HG02973 (cell line): ENCODE measurements at regions not wholly inside any gene's neighbourhood (a gene's known extent, or its start where the extent isn't known, plus 50 kb on each side); places are given as distances from the start of the nearest gene placed in this dataset.
A peak's percentile ranks its signal among the peaks of the same experiment; 100 is the strongest.
"Not testable (repeated sequence)": the region's sequence is repeated elsewhere in the genome, so short reads cannot be mapped to it uniquely, and the experiment has no call there.

Experiments used
- ATAC-seq: cut with Tn5 transposase; IDR thresholded peaks from one replicate; pipeline ENCODE4 v1.9.1; 2021; ENCODE audit warnings: moderate library complexity; ENCODE audit not compliant: unreplicated experiment

DNA sequence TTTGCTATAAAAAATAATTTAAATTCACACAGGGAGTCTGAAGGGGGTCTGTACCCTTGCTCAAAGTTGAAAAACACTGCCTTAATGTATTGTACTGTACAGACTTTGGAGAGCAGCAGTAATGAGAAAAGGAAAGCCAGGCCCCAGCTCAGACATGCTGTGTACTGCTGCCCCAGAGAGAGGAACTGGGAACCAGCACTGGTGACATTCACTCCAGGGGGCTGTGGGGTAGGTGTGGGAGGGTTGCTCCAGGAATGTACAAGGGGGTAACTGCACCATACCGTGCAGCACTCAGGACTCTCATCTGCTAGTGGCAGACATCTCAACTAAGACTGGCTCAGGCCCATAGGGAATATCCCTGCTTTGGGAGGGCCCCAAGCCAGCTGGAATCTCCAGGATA, 146.0 kb upstream of the RMP24 start:
- ATAC-seq = no peak

GRCh38 chr18:35827275-35827902, 145.1 kb upstream of the RMP24 start:
- peak; percentile 52 for ATAC-seq

DNA sequence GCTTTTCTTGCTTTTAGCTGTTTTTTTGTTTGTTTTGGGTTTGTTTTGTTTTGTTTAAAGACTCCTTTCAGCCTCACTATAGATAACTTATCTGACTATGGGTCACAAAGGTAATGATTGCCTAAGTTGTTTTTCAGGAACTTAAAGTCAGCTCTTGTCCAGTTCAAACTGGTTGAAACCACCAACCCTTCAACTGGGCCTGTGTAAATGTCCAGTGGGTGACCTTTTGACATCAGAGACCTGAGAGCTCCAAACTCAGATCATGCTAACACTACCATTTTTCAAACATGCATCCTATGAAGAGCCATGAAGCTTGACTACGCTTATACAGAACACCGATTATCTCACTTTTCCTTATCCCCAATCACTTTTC, 144.6 kb upstream of the RMP24 start:
- no peak for ATAC-seq

GRCh38 chr18:35828591-35828990, 143.9 kb upstream of the RMP24 start:
- ATAC-seq = no peak

GRCh38 chr18:35835366-35835765, 137.1 kb upstream of the RMP24 start:
- peak; percentile 11 for ATAC-seq

- ATAC-seq = peak; percentile 85
Observed at GRCh38 chr18:35835833-35836232, 136.6 kb upstream of the RMP24 start.

DNA sequence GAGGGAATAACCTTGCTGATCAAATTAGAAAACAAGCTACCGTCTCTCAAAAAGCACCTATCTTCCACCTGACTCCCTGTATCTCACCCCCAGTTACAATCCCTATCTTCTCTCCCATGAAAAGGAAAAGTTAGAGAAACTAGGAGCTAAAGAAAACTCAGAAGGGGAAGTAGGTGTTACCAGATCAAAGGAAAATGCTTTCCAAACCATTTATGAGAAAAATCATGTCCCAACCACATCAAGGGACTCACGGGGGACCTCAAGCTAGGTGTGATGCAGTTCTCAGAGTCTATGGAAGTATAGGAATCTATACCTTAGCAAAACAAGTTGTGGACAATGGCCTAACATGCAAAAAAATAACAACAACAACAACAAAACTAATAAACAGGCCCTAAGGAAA, 135.5 kb upstream of the RMP24 start:
- no peak for ATAC-seq

DNA sequence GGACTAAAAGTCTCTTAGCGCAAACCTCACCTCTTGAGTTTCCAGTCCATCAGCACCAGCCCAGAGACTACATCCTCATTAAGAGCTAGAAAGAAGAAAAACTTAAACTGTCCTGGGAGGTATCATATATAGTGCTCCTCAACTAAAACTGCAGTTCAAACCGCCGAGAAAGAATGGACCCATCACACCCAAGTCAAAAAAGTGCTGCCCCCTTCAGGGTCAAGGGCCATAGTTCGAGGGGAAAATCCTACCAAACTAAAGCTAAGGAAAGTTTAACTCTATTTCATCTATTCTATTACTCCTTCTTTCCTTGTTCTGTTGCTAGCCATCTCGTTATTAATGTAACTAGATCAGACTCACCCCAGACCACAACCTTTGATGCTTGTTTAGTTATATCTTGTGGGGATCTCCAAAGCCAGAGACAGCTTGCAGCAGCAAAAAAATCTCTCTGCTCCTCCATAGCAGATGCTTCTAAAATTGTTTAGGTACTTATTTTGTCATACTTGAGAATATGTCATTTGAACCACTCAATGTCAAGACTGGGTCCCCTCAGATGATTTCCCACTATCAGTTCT, 134.5 kb upstream of the RMP24 start:
- ATAC-seq = no peak

DNA sequence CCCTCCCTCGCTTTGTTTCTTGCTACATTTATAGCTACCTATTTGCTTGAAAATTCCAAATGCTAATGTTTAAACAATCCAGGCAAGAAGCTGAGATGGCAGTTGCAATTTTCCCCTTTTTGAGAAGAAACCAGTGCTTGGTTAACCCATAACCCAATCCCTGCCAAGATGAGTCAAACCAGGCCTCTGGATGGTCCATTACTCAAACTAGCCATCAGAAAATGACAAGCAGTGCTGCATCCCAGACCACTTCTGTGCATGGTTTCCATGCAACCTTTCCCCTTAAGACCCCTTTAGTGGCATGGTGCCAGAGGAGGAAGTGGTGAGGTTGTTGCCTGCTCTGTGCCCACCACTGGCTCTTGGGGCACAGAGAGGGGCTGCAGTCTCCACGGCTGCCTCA, 131.2 kb upstream of the RMP24 start:
- ATAC-seq = no peak

DNA sequence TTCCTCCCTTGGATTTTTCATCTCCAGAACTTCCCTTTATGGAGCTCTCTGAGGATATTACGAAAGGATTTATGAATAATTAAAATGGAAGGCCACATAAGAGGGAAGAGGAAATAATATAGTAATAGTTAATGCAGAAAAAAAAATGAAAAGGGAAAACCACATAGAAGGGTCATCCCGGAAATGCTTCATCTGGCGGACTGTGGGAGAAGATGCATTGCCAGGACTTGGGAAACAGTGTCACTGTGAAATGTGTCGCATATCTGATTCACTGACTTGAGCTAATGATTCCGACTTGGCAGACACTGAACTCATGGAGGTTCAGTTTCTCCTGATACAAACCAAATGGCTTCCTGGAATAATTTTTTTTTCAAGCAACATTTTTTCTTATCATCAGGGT, 129.9 kb upstream of the RMP24 start:
- no peak for ATAC-seq

DNA sequence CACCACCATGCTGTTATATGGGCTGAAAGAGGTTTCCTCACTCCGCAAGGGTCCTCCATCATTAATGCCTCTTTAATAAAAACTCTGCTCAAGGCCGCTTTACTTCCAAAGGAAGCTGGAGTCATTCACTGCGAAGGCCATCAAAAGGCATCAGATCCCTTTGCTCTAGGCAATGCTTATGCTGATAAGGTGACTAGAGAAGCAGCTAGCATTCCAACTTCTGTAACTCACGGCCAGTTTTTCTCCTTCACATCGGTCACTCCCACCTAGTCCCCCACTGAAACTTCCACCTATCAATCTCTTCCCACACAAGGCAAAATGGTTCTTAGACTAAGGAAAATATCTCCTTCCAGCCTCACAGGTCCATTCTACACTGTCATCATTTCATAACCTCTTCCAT, 124.2 kb upstream of the RMP24 start:
- not testable (repeated sequence) for ATAC-seq

- ATAC-seq = not testable (repeated sequence)
Observed at GRCh38 chr18:35849241-35849640, 123.2 kb upstream of the RMP24 start.

GRCh38 chr18:35851286-35851970, 121.1 kb upstream of the RMP24 start:
- no peak for ATAC-seq

DNA sequence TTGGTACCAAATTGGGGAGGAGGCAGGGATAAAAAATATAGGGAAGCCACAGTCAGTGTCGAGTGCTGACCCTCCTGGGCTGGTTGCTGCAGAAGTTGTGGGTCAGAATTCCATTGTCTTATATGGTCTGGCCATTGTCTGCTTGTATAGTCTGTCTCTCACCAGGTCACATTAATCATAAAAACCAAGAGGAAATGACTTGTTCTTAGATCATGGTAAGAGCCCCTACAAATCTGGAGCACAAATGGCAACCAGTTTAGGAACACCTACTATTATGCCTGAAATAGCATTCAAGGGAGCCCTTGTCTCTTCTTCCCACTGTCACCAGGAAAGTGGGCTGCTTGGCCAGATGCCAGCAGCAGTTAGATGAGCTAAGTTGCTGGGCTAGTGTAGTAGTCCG, 119.7 kb upstream of the RMP24 start:
- no peak for ATAC-seq

DNA sequence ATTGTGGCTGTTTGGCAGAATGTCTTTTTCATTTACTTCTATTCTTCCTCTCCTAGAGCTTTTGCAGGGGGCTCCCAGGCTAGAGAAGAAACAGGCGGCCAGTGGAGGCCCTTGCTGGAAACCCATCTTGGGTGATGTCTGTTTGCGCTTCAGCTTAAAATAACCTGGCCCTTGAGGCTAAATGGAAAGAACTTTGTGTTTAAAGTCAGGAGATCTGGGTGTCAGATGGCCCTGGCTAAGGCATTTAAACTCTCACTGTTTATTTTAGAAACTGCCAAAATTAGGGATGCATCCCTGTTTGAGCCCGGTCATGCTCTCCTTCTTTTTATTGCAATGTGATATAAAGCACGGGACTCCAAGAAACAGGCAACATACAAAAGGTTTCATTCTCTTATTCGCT, 118.4 kb upstream of the RMP24 start:
- no peak for ATAC-seq

GRCh38 chr18:35856178-35856577, 116.3 kb upstream of the RMP24 start:
- ATAC-seq = no peak

DNA sequence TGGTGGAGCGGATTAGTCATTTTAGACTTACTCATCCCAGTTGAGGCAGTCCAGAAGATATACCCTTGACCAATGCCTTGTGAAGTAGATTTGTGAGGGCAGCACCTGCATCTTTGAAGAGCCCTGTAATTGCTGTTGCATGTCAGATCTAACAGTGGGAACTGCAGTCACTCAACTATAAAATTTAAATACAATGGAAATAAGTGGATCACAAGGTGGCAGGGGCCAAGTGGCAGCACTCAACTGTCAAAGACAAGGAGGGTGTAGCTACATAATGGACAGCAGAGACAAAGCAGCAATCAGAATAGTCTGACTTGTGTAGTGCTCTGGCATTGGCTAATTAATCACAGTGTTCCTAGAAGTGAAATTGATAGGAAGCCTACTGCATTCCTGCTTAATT, 115.8 kb upstream of the RMP24 start:
- ATAC-seq = not testable (repeated sequence)

GRCh38 chr18:35857581-35857980, 114.9 kb upstream of the RMP24 start:
- not testable (repeated sequence) for ATAC-seq

DNA sequence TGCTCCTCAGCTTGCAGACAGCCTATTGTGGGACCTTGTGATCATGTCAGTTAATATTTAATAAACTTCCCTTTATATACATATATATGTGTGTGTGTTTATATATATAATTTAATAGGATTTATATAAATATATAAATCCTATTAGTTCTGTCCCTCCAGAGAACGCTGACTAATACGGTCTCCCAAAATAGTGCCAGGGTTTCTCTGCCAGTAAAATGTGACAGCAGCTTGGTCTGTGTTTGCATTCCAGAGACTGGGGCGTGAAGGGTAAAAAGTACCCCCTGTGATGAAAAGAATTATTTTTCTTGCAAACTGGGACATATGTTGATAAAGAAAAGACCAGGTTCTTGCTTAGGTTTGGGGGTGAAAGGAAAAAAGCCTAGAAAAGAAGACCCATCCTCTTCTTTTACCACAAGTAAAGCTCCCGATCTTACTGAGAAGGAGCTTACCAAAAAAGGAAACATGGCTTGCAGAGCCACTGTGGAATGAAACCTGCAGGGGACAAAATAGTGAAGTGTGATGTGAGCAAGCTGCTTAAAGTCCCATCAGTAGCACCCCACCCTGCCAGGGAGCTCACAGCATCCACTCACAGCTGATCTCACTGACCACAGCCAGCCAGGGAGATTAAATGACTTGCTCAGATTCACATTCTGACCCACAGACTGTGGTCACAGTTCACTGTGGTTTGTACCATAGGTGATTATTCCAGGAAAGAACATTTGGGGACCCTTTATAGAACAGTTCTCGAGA, 110.9 kb upstream of the RMP24 start:
- no peak for ATAC-seq

GRCh38 chr18:35862119-35862640, 110.3 kb upstream of the RMP24 start:
- no peak for ATAC-seq

DNA sequence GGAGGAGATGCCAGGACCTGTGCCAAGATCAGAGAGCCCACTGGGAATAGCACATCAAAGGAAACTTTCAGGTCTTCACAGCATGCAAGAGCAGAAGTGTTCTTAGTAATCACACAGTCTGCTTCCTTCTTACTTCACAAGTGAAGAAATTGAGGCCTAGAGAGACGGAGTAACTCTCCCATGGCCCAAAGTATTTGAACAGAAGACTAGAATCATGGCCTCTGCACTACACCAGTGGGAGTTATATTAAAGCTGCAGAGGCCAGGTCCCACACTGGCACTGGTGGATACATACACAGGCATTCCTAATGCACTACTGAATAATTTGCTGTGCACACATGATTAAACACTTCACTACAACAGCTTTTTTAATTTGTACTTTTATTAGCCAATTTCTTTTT, 107.6 kb upstream of the RMP24 start:
- no peak for ATAC-seq

- no peak for ATAC-seq
Observed at GRCh38 chr18:35868915-35869314, 103.6 kb upstream of the RMP24 start.
